Inferior parietal cortex (tissue), 1 donor: ENCODE measurements at regions not wholly inside any gene's neighbourhood (a gene's known extent, or its start where the extent isn't known, plus 50 kb on each side); places are given as distances from the start of the nearest gene placed in this dataset.
"Not testable (repeated sequence)": the region's sequence is repeated elsewhere in the genome, so short reads cannot be mapped to it uniquely, and the experiment has no call there.

ENCODE experiments used
- DNase-seq: peaks from one replicate; pipeline ENCODE4 v3.0.0-alpha.2; 2016; ENCODE audit errors: extremely low spot score

DNA sequence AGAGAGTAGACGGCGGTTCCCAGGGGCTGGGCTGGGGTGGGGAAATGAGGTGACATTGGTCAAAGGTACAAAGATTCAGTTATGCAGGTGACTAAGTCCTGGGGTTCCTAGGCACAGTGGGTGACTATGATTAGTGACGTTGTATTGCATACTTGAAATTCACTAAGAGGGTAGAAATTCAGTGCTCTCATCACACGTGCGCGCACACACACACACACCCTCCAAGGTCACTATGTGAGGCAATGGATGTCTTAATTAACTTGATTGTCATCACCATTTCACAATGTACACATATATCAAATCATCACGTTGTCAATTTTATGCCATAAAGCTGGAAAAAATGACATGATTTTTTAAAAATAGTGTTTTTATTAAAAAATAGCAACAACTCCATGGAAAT is 92.9 kb upstream of the ALKAL2 start:
- no peak for DNase-seq

DNA sequence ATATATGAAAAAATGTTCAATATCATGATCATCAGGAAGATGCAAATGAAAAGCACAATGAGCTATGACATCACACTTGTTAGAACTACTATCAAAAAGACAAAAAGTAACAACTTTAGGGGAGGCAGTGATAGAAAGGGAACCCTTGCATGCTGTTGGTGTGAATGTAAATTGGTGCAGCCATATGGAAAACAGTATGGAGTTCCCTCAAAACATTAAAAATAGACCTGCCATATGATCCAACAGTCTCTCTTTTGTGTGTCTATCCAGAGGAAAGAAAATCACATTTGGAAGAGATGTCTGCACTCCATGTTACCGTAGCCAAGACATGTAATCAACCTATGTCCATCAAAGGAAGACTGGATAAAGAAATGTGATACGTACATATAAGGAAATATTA is 92.3 kb upstream of the ALKAL2 start:
- no peak for DNase-seq

GRCh38 chr2:379778-380177 is 91.9 kb upstream of the ALKAL2 start:
- DNase-seq, result no peak

- DNase-seq, result no peak
Observed at GRCh38 chr2:378364-378763, 90.5 kb upstream of the ALKAL2 start.

DNA sequence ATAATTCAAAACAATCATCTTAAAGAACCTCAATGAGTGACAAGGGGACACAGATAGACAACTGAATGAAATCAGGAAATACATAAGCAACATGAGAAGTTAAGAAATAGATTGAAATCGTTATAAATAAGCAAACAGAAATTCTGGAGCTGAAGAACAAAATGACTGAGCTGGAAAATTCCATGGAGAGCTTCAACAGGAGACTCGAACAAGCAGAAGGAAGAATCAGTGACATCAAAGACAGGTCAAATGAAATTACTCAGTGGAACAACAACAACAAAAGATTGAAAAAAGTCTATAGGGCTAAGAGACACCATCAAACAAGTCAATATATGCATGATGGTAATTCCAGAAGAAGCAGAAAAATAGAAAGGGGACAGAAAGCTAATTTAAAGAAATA is 89.5 kb upstream of the ALKAL2 start:
- no peak for DNase-seq

DNA sequence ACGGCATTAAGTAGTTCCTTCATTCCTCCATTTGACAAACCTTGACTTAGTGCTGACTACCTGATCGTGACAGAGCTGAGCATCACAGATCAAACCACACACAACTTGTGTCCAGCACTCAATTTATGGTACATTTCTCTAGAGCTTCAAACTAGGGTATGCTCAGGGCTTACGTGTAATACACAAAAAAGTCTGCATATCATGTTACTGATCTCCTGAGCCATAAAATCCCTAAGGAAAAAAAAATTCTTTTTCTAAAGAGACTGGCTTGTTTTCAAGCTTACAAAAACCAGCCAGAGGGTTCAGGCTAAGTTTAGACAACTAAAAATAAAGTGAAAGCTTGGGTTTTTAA is 88.0 kb upstream of the ALKAL2 start:
- no peak for DNase-seq

DNA sequence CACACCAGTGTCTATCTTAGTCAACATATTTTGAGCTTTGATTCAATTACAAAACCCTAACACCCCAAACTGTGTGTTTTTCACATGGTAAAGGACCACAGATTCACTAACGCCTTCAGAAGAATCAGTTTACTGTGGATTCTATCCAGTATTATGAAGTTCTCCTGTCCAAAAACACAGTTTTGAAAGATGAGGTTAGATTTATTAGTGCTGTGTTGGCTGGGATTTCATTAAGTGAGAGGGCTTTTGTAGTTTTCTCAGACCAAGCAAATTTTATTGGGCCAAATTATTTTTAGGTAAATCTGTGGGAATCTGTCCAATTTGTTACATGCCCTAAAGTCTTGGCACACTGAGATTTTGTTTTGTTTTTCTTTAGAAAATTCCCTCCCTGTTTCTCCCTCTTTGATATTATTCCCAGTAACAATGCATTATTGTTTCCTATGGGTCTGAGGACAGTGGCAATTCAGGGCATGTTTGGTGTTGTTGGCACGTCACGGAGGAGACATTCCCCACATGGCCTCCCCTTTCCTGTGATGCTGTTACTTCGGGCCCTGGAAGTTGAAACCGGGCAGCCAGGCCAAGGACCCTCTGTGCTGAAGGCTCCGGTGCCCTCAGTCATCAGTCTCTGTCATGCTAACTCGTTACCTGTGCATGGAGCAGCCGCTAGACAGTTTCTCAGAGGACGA is 87.5 kb upstream of the ALKAL2 start:
- no peak for DNase-seq

DNA sequence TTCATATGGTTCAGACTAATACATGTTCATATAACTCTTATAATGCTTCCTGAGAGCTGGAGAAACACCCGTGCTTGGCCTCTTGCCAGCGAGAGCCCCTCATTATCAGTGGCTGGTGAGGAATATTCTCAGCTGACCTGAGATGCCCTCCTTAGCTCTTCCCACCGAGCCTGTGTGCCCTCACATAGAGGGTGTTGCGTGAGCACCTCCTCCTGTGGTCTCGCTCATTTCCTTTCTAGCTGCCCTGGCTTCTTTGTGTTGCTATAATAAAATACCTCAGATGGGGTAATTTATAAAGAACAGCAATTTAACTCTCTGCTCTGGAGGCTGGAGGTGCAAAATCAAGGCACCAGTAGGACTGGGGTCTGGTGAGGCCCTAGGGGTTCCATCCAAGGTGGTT is 80.5 kb upstream of the ALKAL2 start:
- no peak for DNase-seq

- no peak for DNase-seq
Observed at GRCh38 chr2:367246-367645, 79.4 kb upstream of the ALKAL2 start.

GRCh38 chr2:366706-367105 is 78.8 kb upstream of the ALKAL2 start:
- DNase-seq, result no peak

GRCh38 chr2:365367-366275 is 77.7 kb upstream of the ALKAL2 start:
- DNase-seq, result no peak

DNA sequence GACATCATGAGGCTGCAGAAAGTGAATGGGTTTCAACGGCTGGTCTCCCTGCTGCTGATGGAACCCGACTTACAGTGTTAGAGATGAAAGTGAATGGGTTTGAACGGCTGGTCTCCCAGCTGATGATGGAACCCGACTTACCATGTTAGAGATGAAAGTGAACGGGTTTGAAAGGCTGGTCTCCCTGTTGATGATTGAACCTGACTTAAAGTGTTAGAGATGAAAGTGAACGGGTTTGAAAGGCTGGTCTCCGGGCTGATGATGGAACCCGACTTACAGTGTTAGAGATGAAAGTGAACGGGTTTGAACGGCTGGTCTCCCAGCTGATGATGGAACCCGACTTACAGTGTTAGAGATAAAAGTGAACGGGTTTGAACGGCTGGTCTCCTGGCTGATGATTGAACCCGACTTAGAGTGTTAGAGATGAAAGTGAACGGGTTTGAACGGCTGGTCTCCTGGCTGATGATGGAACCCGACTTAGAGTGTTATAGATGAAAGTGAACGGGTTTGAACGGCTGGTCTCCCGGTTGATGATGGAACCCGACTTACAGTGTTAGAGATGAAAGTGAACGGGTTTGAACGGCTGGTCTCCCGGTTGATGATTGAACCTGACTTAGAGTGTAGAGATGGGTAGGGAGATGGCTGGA is 76.1 kb upstream of the ALKAL2 start:
- DNase-seq, result no peak

- no peak for DNase-seq
Observed at GRCh38 chr2:362924-363323, 75.0 kb upstream of the ALKAL2 start.

DNA sequence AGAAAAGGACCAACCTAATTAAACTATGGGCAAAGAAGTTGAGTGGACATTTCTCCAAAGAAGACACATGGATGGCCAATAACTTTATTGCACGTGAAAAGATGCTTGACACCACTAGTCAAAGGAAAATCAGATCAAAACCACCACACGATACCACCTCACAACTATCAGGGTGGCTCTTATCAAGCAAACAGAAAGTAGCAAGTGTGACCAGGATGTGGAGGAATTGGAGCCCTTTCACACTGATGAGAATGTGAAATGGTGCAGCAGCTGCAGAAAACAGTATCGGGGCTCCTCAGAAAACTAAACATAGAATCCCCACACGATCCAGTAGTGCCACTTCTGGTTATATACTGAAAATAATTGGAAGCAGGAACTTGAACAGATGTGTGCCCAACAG is 72.2 kb upstream of the ALKAL2 start:
- DNase-seq, result no peak

DNA sequence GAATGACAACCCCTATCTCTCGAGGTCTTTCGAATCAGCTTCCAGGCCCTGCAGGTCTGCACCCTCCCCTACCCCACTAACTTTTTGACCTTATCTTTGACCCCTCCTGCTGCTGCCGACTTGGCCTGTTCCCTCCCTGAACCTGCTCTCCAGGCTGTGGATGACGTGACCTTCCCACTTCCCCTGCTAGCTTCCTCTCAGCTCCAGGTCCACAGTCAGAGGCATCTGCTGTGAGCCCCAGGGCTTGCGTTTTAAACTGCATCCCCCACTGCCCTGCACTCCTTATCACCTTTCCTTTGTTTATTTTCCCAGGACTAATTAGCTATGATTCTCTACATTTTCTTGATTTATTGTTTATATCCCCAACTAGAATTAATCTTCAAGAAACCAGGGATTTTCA is 71.2 kb upstream of the ALKAL2 start:
- DNase-seq, result no peak

- no peak for DNase-seq
Observed at GRCh38 chr2:357811-358210, 69.9 kb upstream of the ALKAL2 start.

- DNase-seq, result not testable (repeated sequence)
Observed at GRCh38 chr2:356304-356703, 68.4 kb upstream of the ALKAL2 start.

GRCh38 chr2:355773-356172 is 67.9 kb upstream of the ALKAL2 start:
- no peak for DNase-seq

GRCh38 chr2:352696-353095 is 64.8 kb upstream of the ALKAL2 start:
- no peak for DNase-seq

- no peak for DNase-seq
Observed at GRCh38 chr2:349390-349789, 61.5 kb upstream of the ALKAL2 start.

- DNase-seq, result no peak
Observed at GRCh38 chr2:348361-348916, 60.5 kb upstream of the ALKAL2 start.

DNA sequence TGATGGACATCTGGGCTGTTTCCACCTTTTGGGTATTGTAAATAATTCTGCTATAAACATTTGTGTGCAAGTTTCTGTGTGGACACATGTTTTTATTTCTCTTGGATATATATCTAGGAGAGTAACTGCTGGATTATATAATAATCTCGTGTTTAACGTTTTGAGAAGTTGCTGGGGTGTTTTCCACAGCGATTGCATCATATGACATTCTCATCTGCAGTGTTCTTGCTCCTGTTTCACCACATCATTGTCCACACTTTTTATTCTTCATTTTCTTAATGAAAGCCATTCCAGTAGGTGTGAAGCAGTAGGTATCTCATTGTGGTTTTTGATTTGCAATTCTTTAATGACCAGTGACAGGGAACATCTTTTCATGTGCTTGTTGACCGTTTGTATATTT is 56.9 kb upstream of the ALKAL2 start:
- DNase-seq, result no peak

DNA sequence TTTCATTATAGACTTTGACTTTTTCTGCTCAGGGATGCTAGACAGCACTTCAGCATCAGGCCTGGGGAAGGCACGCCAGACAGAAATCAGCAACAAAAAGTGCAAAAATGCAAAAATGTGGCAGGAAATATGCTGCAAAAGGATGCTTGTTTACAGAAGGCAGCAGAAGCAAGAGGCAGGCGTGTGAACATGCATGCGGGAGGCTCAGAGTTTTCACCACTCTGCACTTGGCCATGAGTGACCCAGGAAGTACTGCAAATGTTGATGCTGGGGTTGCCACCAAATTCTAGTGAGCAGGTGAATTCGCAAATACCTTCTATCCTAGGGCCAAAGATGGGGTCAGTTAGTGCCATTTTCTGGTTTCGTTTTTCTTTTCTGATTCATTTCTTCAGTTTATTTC is 55.5 kb upstream of the ALKAL2 start:
- DNase-seq, result no peak
